Uterus (tissue), 3 donors: ENCODE measurements at regions not wholly inside any gene's neighbourhood (a gene's known extent, or its start where the extent isn't known, plus 50 kb on each side); places are given as distances from the start of the nearest gene placed in this dataset.

Source experiments
- DNase-seq, 2 donors: peaks; one replicate each; pipeline ENCODE4 v3.0.0-alpha.2; 2019 to 2020
- H3K27ac ChIP-seq, 2 donors: fragments of 200-600 bp; sonication (generic); 1 replicate in 1 of 2; 2 replicates in 1 of 2; pipeline ENCODE4 v1.5.1; 2016 to 2018
- H3K27me3 ChIP-seq, 2 donors: fragments of 200-600 bp; sonication (generic); one replicate each; pipeline ENCODE4 v1.5.1; 2018 to 2019; ENCODE audit warnings: control low read depth in 1 of 2
- H3K36me3 ChIP-seq, 2 donors: fragments of 200-600 bp; sonication (generic); one replicate each; pipeline ENCODE4 v1.5.1; 2019; ENCODE audit warnings: control low read depth in 1 of 2
- H3K4me1 ChIP-seq, 2 donors: fragments of 200-600 bp; sonication (generic); one replicate each; pipeline ENCODE4 v1.5.1; 2018 to 2019; ENCODE audit warnings: control low read depth in 1 of 2
- H3K4me3 ChIP-seq, 2 donors: fragments of 200-600 bp; sonication (generic); 1 replicate in 1 of 2; 2 replicates in 1 of 2; pipeline ENCODE4 v1.5.1; 2018 to 2019; ENCODE audit warnings: mild to moderate bottlenecking in 1 of 2
- H3K9me3 ChIP-seq, 2 donors: fragments of 200-600 bp; sonication (generic); one replicate each; pipeline ENCODE4 v1.5.1; 2019; ENCODE audit warnings: control low read depth in 1 of 2
- CTCF ChIP-seq, 4 experiments: fragments of 200-600 bp in 2 of 4; fragments of 450-650 bp in 2 of 4; sonication (generic) in 2 of 4; IDR thresholded peaks; one replicate each; pipeline ENCODE4 v1.5.1; 2016 to 2019; ENCODE audit warnings: antibody characterized with exemption in 4 of 4, mild to moderate bottlenecking in 2 of 4, moderate library complexity in 1 of 4
- POLR2A ChIP-seq, 2 donors: fragments of 450-650 bp; IDR thresholded peaks; one replicate each; pipeline ENCODE4 v1.6.1; 2016; ENCODE audit warnings: antibody characterized with exemption in 2 of 2, mild to moderate bottlenecking in 1 of 2, moderate library complexity in 1 of 2
- intact Hi-C: fragments of 100-400 bp; cut with DNase I; formaldehyde crosslinking; loops from one replicate; pipeline ENCODE4 v1.15.1; 2023; ENCODE audit warnings: low total_unique reads
- donor health status: DM: yes; HTN: yes; CAD: no.

- DNase-seq, result no peak
- Histone ChIP-seq H3K36me3 (no peaks in the 10 kb centered on the region), H3K9me3 (no peaks in the 10 kb centered on the region), H3K27me3 (no peaks in the 10 kb centered on the region), H3K4me3 (no peak overlapping the region), H3K27ac (no peak overlapping the region), H3K4me1 (no peaks in the 10 kb centered on the region)
- no peak for TF ChIP-seq CTCF (IDR thresholded peaks at IDR 0.05)
- no peak for TF ChIP-seq POLR2A (IDR thresholded peaks at IDR 0.05)
- intact Hi-C loops, result no loop called here
These were observed 363.0 kb upstream of the CNTN5 start for GRCh38 chr11:98657711-98658110.

- intact Hi-C loops, result no loop called here
- no peak for TF ChIP-seq POLR2A (IDR thresholded peaks at IDR 0.05)
- no peak for DNase-seq
These were observed 361.3 kb upstream of the CNTN5 start for GRCh38 chr11:98659431-98659830.

GRCh38 chr11:98674390-98674789 lies 346.4 kb upstream of the CNTN5 start:
- no peak for DNase-seq
- H3K4me3 ChIP-seq, result no peak overlapping the region
- intact Hi-C loops, result no loop called here
- no peak overlapping the region for H3K27ac ChIP-seq
- H3K27me3 ChIP-seq, result no peaks in the 10 kb centered on the region
- no peaks in the 10 kb centered on the region for H3K9me3 ChIP-seq
- no peaks in the 10 kb centered on the region for H3K36me3 ChIP-seq
- H3K4me1 ChIP-seq, result no peaks in the 10 kb centered on the region
- TF ChIP-seq CTCF (IDR thresholded peaks at IDR 0.05) (no peak), POLR2A (IDR thresholded peaks at IDR 0.05) (no peak)

More at GRCh38 chr11:98659431-98659830, 361.3 kb upstream of the CNTN5 start:
- Histone ChIP-seq H3K27ac (no peak overlapping the region), H3K4me1 (no peaks in the 10 kb centered on the region), H3K4me3 (no peak overlapping the region), H3K36me3 (no peaks in the 10 kb centered on the region), H3K9me3 (no peaks in the 10 kb centered on the region), H3K27me3 (no peaks in the 10 kb centered on the region)

- H3K27me3 ChIP-seq, result no peaks in the 10 kb centered on the region
- H3K4me1 ChIP-seq, result no peaks in the 10 kb centered on the region
- intact Hi-C loops, result no loop called here
- TF ChIP-seq POLR2A (IDR thresholded peaks at IDR 0.05) (no peak), CTCF (IDR thresholded peaks at IDR 0.05) (no peak)
- H3K4me3 ChIP-seq, result no peak overlapping the region
- H3K9me3 ChIP-seq, result no peaks in the 10 kb centered on the region
- H3K27ac ChIP-seq, result no peak overlapping the region
- H3K36me3 ChIP-seq, result no peaks in the 10 kb centered on the region
- no peak for DNase-seq
These were observed 341.1 kb upstream of the CNTN5 start for GRCh38 chr11:98679673-98680072.

- Histone ChIP-seq H3K9me3 (no peaks in the 10 kb centered on the region), H3K27me3 (no peaks in the 10 kb centered on the region), H3K27ac (no peak overlapping the region), H3K36me3 (no peaks in the 10 kb centered on the region), H3K4me3 (no peak overlapping the region), H3K4me1 (no peaks in the 10 kb centered on the region)
- intact Hi-C loops, result no loop called here
- DNase-seq, result no peak
- no peak for TF ChIP-seq CTCF (IDR thresholded peaks at IDR 0.05)
- no peak for TF ChIP-seq POLR2A (IDR thresholded peaks at IDR 0.05)
These were observed 319.2 kb upstream of the CNTN5 start for GRCh38 chr11:98701541-98701940.
